GM12878 (cell line): ENCODE measurements at regions not wholly inside any gene's neighbourhood (a gene's known extent, or its start where the extent isn't known, plus 50 kb on each side); places are given as distances from the start of the nearest gene placed in this dataset.
"Not testable (repeated sequence)": the region's sequence is repeated elsewhere in the genome, so short reads cannot be mapped to it uniquely, and the experiment has no call there.

Source experiments
- ATAC-seq: fragments of 200-7000 bp; cut with Tn5 transposase; 3 replicates; pipeline ENCODE4 v1.9.1; 2020; ENCODE audit warnings: mild to moderate bottlenecking, moderate library complexity
- BruUV-seq: library from RNA; stranded (reverse); fragments of 400-500 nt; replicated peaks from 2 replicates; lab custom pipeline; 2021; lab: Mats Ljungman, UMichigan
- CTCF ChIA-PET: fragments of 300-600 bp; sonication (Branson Sonifier 250); formaldehyde crosslinking; extraction: SDS; loops from one replicate; lab custom pipeline; 2021; ENCODE audit warnings: inconsistent platforms; lab: Yijun Ruan, JAX
- POLR2A ChIA-PET: fragments of 350-600 bp; formaldehyde crosslinking; extraction: SDS; loops from one replicate; lab custom pipeline; 2021; ENCODE audit warnings: inconsistent platforms; lab: Charles Lee
- RAD21 ChIA-PET: fragments of 300-600 bp; sonication (Branson Sonifier 250); formaldehyde crosslinking; loops from one replicate; lab custom pipeline; 2023; ENCODE audit warnings: antibody characterized with exemption; ENCODE audit not compliant: unreplicated experiment; lab: Charles Lee
- SMC1A ChIA-PET: fragments of 300-600 bp; sonication (Branson Sonifier 250); formaldehyde crosslinking; loops from one replicate; lab custom pipeline; 2023; ENCODE audit not compliant: unreplicated experiment, uncharacterized antibody; lab: Charles Lee
- DNase-seq: peaks from one replicate; pipeline ENCODE4 v3.0.0-alpha.2; 2011; ENCODE audit warnings: low read depth, low spot score
- FAIRE-seq: peaks from 3 replicates; lab custom pipeline; 2011; peaks lifted over from hg19 to GRCh38; lab: Jason Lieb, UNC
- H2AFZ ChIP-seq: 2 replicates; pipeline ENCODE4 v1.6.0; 2011; ENCODE audit warnings: low read depth, low read length, control low read depth; ENCODE audit not compliant: control insufficient read depth
- H3K27ac ChIP-seq: 2 replicates; pipeline ENCODE4 v1.5.1; 2011; ENCODE audit warnings: control low read depth; ENCODE audit not compliant: control insufficient read depth, insufficient read depth
- H3K27me3 ChIP-seq, 2 experiments: replicated peaks in 1 of 2; 2 replicates each; pipeline versions ENCODE4 v1.6.0 to v1.6.1; 2011; ENCODE audit warnings: low read length in 1 of 2; ENCODE audit not compliant: control insufficient read depth in 2 of 2, insufficient read depth in 2 of 2
- H3K36me3 ChIP-seq, 2 experiments: 2 replicates each; pipeline ENCODE4 v1.5.1; 2011; ENCODE audit warnings: low read length in 1 of 2; ENCODE audit not compliant: control insufficient read depth in 2 of 2, insufficient read depth in 2 of 2
- H3K4me1 ChIP-seq: 2 replicates; pipeline ENCODE4 v1.6.1; 2011; ENCODE audit warnings: mild to moderate bottlenecking, low read length, moderate library complexity, mixed read lengths; ENCODE audit not compliant: control insufficient read depth, insufficient read depth
- H3K4me2 ChIP-seq: 2 replicates; pipeline ENCODE4 v1.6.0; 2011; ENCODE audit warnings: control low read depth; ENCODE audit not compliant: control insufficient read depth, insufficient read depth
- H3K4me3 ChIP-seq: fragments of 200-600 bp; sonication (generic); 2 replicates; pipeline ENCODE4 v1.5.1; 2016
- H3K79me2 ChIP-seq: 2 replicates; pipeline ENCODE4 v1.6.0; 2011; ENCODE audit warnings: low read length; ENCODE audit not compliant: control insufficient read depth, insufficient read depth
- H3K9ac ChIP-seq: 2 replicates; pipeline ENCODE4 v1.8.0; 2011; ENCODE audit warnings: low read length, control low read depth, mixed read lengths; ENCODE audit not compliant: control insufficient read depth, insufficient read depth
- H3K9me3 ChIP-seq: replicated peaks from 3 replicates; pipeline ENCODE4 v1.5.1; 2011; ENCODE audit warnings: mild to moderate bottlenecking, low read length; ENCODE audit not compliant: control insufficient read depth, insufficient read depth
- H4K20me1 ChIP-seq: 2 replicates; pipeline ENCODE4 v1.6.0; 2011; ENCODE audit not compliant: control insufficient read depth, insufficient read depth
- CBFB ChIP-seq: IDR thresholded peaks from 2 replicates; pipeline ENCODE4 v1.6.1; 2016; ENCODE audit warnings: antibody characterized with exemption, low read depth
- CEBPB ChIP-seq, 2 experiments: fragments of 150-350 bp in 1 of 2; IDR thresholded peaks; 2 replicates each; pipeline ENCODE4 v1.6.1; 2012 to 2014; ENCODE audit warnings: low read depth in 2 of 2, low read length in 2 of 2, borderline replicate concordance in 1 of 2, inconsistent platforms in 1 of 2
- GATAD2B ChIP-seq: fragments of 450-650 bp; conservative IDR thresholded peaks from 2 replicates; pipeline ENCODE4 v1.6.1; 2017; ENCODE audit warnings: low read depth, mild to moderate bottlenecking, moderate library complexity
- HDGF ChIP-seq: fragments of 450-650 bp; IDR thresholded peaks from 2 replicates; pipeline ENCODE4 v1.6.1; 2016; ENCODE audit warnings: antibody characterized with exemption
- IKZF1 ChIP-seq: fragments of 450-650 bp; conservative IDR thresholded peaks from 2 replicates; pipeline ENCODE4 v1.6.1; 2017; ENCODE audit warnings: antibody characterized with exemption, mild to moderate bottlenecking
- KDM1A ChIP-seq: fragments of 200-600 bp; sonication (generic); IDR thresholded peaks from 2 replicates; pipeline ENCODE4 v1.6.1; 2016; ENCODE audit warnings: borderline replicate concordance
- NFYA ChIP-seq: IDR thresholded peaks from 2 replicates; pipeline ENCODE4 v1.6.1; 2011; ENCODE audit warnings: low read depth, mild to moderate bottlenecking, low read length, improper control_type of control experiment, borderline replicate concordance
- PKNOX1 ChIP-seq: fragments of 450-650 bp; IDR thresholded peaks from 2 replicates; pipeline ENCODE4 v1.6.1; 2016; ENCODE audit warnings: mild to moderate bottlenecking
- SIX5 ChIP-seq: IDR thresholded peaks from 2 replicates; pipeline ENCODE4 v1.6.1; 2011; ENCODE audit warnings: mild to moderate bottlenecking, low read depth, low read length, moderate library complexity; ENCODE audit not compliant: severe bottlenecking
- STAT1 ChIP-seq: fragments of 450-650 bp; conservative IDR thresholded peaks from 2 replicates; pipeline ENCODE4 v1.6.1; 2014; ENCODE audit warnings: antibody characterized with exemption, mild to moderate bottlenecking
- TAF1 ChIP-seq: IDR thresholded peaks from 2 replicates; pipeline ENCODE4 v1.6.1; 2011; ENCODE audit warnings: mild to moderate bottlenecking, low read depth, low read length, borderline replicate concordance
- TBL1XR1 ChIP-seq: IDR thresholded peaks from 2 replicates; pipeline ENCODE4 v1.6.1; 2012; ENCODE audit warnings: low read depth, low read length, improper control_type of control experiment
- USF2 ChIP-seq: IDR thresholded peaks from 2 replicates; pipeline ENCODE4 v1.6.1; 2011; ENCODE audit warnings: low read depth, low read length, improper control_type of control experiment, borderline replicate concordance
- ZNF24 ChIP-seq: fragments of 450-650 bp; IDR thresholded peaks from 2 replicates; pipeline ENCODE4 v1.6.1; 2017; ENCODE audit warnings: antibody characterized with exemption, mild to moderate bottlenecking
- WGBS: methylation state at CpG from one replicate; pipeline ENCODE4 v1.1.6; 2016; ENCODE audit warnings: low lambda C conversion rate; ENCODE audit not compliant: insufficient replicate concordance, insufficient coverage; ENCODE audit errors: missing lambda C conversion rate; 5-methylcytosine and 5-hydroxymethylcytosine counted together
- in situ Hi-C: fragments of 300-500 bp; cut with MboI; formaldehyde crosslinking; loops from 9 replicates; pipeline ENCODE4 v1.14.3; 2018; ENCODE audit warnings: mixed read lengths
- intact Hi-C: fragments of 100-400 bp; cut with micrococcal nuclease; formaldehyde crosslinking; loops from one replicate; pipeline ENCODE4 v1.14.2; 2022; ENCODE audit not compliant: unreplicated experiment

GRCh38 chr15:84391191-84391590 is 155.6 kb downstream of the GOLGA6L4 start:
- CTCF ChIA-PET = no interaction called here
- DNase-seq = no peak
- in situ Hi-C loops = no loop called here

GRCh38 chr15:84392020-84392419 is 156.4 kb downstream of the GOLGA6L4 start:
- CTCF ChIA-PET, FAIRE-seq, H3K27ac ChIP-seq, ATAC-seq, H3K79me2 ChIP-seq, H3K27me3 ChIP-seq, RAD21 ChIA-PET, DNase-seq, BruUV-seq, POLR2A ChIA-PET, H3K4me3 ChIP-seq, H3K36me3 ChIP-seq, H3K4me1 ChIP-seq, H3K9ac ChIP-seq, intact Hi-C loops, H2AFZ ChIP-seq, H3K9me3 ChIP-seq, H4K20me1 ChIP-seq, in situ Hi-C loops, SMC1A ChIA-PET, H3K4me2 ChIP-seq: not testable (repeated sequence)
- 59% methylated on average over 7 of the region's 7 CpGs for WGBS

More at GRCh38 chr15:84391191-84391590, 155.6 kb downstream of the GOLGA6L4 start:
- no peaks in the 10 kb centered on the region for H3K27me3 ChIP-seq
- no TSS peak for BruUV-seq
- FAIRE-seq = no peak
- no peaks in the 10 kb centered on the region for H4K20me1 ChIP-seq
- ATAC-seq = no peak
- H3K4me1 ChIP-seq = no peaks in the 10 kb centered on the region
- intact Hi-C loops = no loop called here
- POLR2A ChIA-PET = interaction anchor here (0.6 kb wide), 1 partner anchor 262 kb away, joined by 4 read pairs; no protein-coding TSS in a partner anchor
- WGBS = 0% methylated on average over 3 of the region's 3 CpGs
- H3K36me3 ChIP-seq = no peaks in the 10 kb centered on the region
- no peak overlapping the region for H3K9ac ChIP-seq
- H3K4me2 ChIP-seq = no peak overlapping the region
- RAD21 ChIA-PET = no interaction called here
- SMC1A ChIA-PET = no interaction called here
- H3K27ac ChIP-seq = no peak overlapping the region
- TF ChIP-seq SIX5 (no peak), STAT1 (no peak), KDM1A (no peak), ZNF24 (no peak), HDGF (no peak), PKNOX1 (no peak), CEBPB (IDR thresholded peaks at IDR 0.05; ENCODE audit: borderline replicate concordance in 1 of 2, low read depth in 2 of 2, low read length in 2 of 2) (no peak), NFYA (no peak), GATAD2B (no peak), TAF1 (no peak), USF2 (no peak), TBL1XR1 (no peak), CBFB (no peak), IKZF1 (no peak)
- H3K4me3 ChIP-seq = no peak overlapping the region
- H3K9me3 ChIP-seq = no peaks in the 10 kb centered on the region
- H3K79me2 ChIP-seq = no peaks in the 10 kb centered on the region
- no peak overlapping the region for H2AFZ ChIP-seq
